ENCODE measurements at regions not wholly inside any gene's neighbourhood (a gene's known extent, or its start where the extent isn't known, plus 50 kb on each side); places are given as distances from the start of the nearest gene placed in this dataset.
"Not testable (repeated sequence)": the region's sequence is repeated elsewhere in the genome, so short reads cannot be mapped to it uniquely, and the experiment has no call there.

- H3K4me3 ChIP-seq, result no peak overlapping the region
Measured at GRCh38 chr13:86914757-86915156, 756.4 kb upstream of the SLITRK5 start.

GRCh38 chr13:86917438-86917837 is 753.7 kb upstream of the SLITRK5 start:
- not testable (repeated sequence) for H3K27ac ChIP-seq, H3K4me3 ChIP-seq

More at GRCh38 chr13:86914757-86915156, 756.4 kb upstream of the SLITRK5 start:
- no peak overlapping the region for H3K27ac ChIP-seq

GRCh38 chr13:86918682-86919081 is 752.5 kb upstream of the SLITRK5 start:
- Histone ChIP-seq H3K4me3 (no peak overlapping the region), H3K27ac (no peak overlapping the region)

GRCh38 chr13:86920961-86921360 is 750.2 kb upstream of the SLITRK5 start:
- Histone ChIP-seq H3K4me3 (no peak overlapping the region), H3K27ac (no peak overlapping the region)

GRCh38 chr13:86922936-86923335 is 748.2 kb upstream of the SLITRK5 start:
- Histone ChIP-seq H3K4me3 (no peak overlapping the region), H3K27ac (no peak overlapping the region)

- not testable (repeated sequence) for H3K4me3 ChIP-seq, H3K27ac ChIP-seq
Measured at GRCh38 chr13:86926916-86927315, 744.3 kb upstream of the SLITRK5 start.

- no peak overlapping the region for H3K4me3 ChIP-seq
- no peak overlapping the region for H3K27ac ChIP-seq
Measured at GRCh38 chr13:86932776-86933334, 738.3 kb upstream of the SLITRK5 start.

- no peak overlapping the region for H3K27ac ChIP-seq
- H3K4me3 ChIP-seq, result no peak overlapping the region
Measured at GRCh38 chr13:86933676-86934075, 737.5 kb upstream of the SLITRK5 start.

GRCh38 chr13:86937316-86937715 is 733.9 kb upstream of the SLITRK5 start:
- no peak overlapping the region for H3K27ac ChIP-seq

GRCh38 chr13:86945584-86945983 is 725.6 kb upstream of the SLITRK5 start:
- no peak overlapping the region for H3K27ac ChIP-seq

More at GRCh38 chr13:86937316-86937715, 733.9 kb upstream of the SLITRK5 start:
- no peak overlapping the region for H3K4me3 ChIP-seq

GRCh38 chr13:86946734-86947133 is 724.4 kb upstream of the SLITRK5 start:
- H3K27ac ChIP-seq, result no peak overlapping the region
- no peak overlapping the region for H3K4me3 ChIP-seq

More at GRCh38 chr13:86945584-86945983, 725.6 kb upstream of the SLITRK5 start:
- no peak overlapping the region for H3K4me3 ChIP-seq

- Histone ChIP-seq H3K4me3 (no peak overlapping the region), H3K27ac (no peak overlapping the region)
Measured at GRCh38 chr13:86954341-86954740, 716.8 kb upstream of the SLITRK5 start.

GRCh38 chr13:86960876-86961275 is 710.3 kb upstream of the SLITRK5 start:
- no peak overlapping the region for H3K4me3 ChIP-seq
- no peak overlapping the region for H3K27ac ChIP-seq

GRCh38 chr13:86974251-86974994 is 696.7 kb upstream of the SLITRK5 start:
- H3K27ac ChIP-seq, result no peak overlapping the region

GRCh38 chr13:86974995-86975328 is 696.2 kb upstream of the SLITRK5 start:
- Histone ChIP-seq H3K27ac (no peak overlapping the region), H3K4me3 (no peak overlapping the region)

More at GRCh38 chr13:86974251-86974994, 696.7 kb upstream of the SLITRK5 start:
- no peak overlapping the region for H3K4me3 ChIP-seq

- H3K4me3 ChIP-seq, result no peak overlapping the region
- H3K27ac ChIP-seq, result no peak overlapping the region
Measured at GRCh38 chr13:86976521-86977324, 694.4 kb upstream of the SLITRK5 start.

GRCh38 chr13:86986448-86986847 is 684.7 kb upstream of the SLITRK5 start:
- H3K27ac ChIP-seq, result no peak overlapping the region
- no peak overlapping the region for H3K4me3 ChIP-seq

GRCh38 chr13:86992251-86992650 is 678.9 kb upstream of the SLITRK5 start:
- H3K27ac ChIP-seq, result no peak overlapping the region

GRCh38 chr13:87003265-87003664 is 667.9 kb upstream of the SLITRK5 start:
- Histone ChIP-seq H3K27ac (no peak overlapping the region), H3K4me3 (no peak overlapping the region)

More at GRCh38 chr13:86992251-86992650, 678.9 kb upstream of the SLITRK5 start:
- H3K4me3 ChIP-seq, result no peak overlapping the region

GRCh38 chr13:87005511-87005910 is 665.7 kb upstream of the SLITRK5 start:
- Histone ChIP-seq H3K27ac (no peak overlapping the region), H3K4me3 (no peak overlapping the region)

- no peak overlapping the region for H3K27ac ChIP-seq
Measured at GRCh38 chr13:87035526-87035925, 635.6 kb upstream of the SLITRK5 start.

More at GRCh38 chr13:87035526-87035925, 635.6 kb upstream of the SLITRK5 start:
- no peak overlapping the region for H3K4me3 ChIP-seq
